IPS DF 4.7 (cell line): ENCODE measurements at regions not wholly inside any gene's neighbourhood (a gene's known extent, or its start where the extent isn't known, plus 50 kb on each side); places are given as distances from the start of the nearest gene placed in this dataset.

Experiments
- DNase-seq: peaks from one replicate; pipeline ENCODE4 v3.0.0-alpha.2; 2013; ENCODE audit warnings: low spot score; ENCODE audit errors: extremely low read depth

DNA sequence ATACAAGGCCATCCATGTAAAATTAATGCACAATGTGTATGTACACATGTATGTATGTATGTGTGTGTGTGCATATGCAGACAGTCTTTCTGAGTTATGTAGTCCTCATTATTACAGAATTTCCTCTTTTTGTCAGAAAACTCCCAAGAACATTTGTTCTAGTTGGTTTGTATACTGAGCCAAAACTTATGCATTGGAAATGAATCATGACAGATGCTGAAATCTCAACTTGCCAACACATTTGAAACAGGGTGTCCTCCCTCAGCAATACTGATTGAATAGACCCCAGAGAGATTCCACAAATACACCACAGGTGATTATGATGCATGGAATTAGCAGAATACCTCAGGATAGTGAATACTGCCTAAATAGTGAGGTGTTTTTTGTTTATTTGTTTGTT lies 472.9 kb upstream of the PCDH15 start:
- DNase-seq, result no peak

DNA sequence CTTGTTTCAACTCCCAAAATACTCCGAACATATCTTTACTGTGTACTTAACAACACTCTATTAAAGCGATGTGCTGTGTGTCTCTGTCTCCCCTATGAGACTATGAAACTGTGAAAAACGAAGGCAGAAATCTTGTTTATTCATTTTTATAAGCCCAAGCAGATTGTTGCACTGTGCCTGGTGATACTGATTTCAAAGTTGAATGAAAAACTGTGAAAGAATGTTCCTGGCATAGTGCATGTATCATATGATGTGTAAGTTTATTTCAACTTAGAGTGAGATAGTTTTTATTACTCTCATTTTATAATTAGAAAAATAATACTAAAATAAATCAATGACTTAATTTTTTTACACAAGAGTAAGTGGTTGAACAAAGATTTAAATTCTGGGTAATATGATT lies 471.9 kb upstream of the PCDH15 start:
- no peak for DNase-seq

DNA sequence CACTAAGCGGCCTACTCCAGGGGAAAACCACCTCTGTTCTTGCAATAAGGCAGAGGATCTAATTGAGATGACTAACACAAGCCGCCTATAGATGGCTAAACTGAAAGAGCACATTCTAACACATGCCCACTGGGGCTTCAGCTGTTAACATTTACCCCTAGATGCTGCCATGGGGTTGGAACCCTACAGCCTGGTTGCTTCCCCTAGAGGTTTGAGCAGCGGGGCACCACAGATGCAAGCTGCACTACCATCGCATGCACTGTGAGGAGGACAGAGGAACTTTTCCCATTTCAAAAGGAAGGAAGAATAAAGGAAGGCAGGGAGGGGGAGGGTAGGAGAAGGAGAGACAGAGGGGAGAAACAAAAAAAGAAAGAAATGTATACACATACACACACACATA lies 465.8 kb upstream of the PCDH15 start:
- DNase-seq, result no peak

DNA sequence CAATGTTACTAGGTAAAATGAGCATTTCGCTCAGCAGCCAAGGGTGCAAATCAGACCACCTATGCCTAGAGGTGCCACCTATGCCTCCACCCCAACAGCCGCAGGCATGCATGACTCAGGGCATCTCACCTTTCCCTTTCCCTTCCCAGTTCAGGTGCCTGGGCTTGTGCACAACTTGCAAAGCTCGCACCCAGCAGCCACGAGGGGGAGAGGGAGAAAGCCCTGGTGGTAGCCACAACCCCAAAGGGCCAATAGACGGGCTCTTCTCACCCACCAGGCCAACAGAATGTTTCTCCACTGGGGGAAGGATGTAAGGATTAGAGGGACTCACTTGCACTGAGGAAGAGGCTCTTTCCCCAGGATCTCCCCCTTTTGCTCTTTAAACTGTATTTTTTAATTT lies 462.3 kb upstream of the PCDH15 start:
- DNase-seq, result no peak

DNA sequence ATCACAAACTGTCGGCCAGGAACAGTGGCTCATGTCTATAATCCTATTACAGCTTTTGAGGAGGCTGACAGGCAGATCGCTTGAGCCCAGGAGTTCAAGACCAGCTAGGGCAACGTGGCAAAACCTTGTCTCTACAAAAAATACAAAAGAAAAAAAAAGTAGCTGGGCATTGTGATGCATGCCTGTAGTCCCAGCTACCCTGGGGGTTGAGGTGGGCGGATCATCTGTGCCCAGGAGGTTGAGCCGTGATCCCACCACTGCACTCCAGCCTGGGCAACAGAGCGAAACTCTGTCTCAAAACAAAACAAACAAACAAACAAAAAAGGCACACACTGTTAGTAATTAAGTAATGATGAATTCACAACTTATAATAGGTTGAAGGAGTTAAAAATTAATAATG lies 441.5 kb upstream of the PCDH15 start:
- no peak for DNase-seq

DNA sequence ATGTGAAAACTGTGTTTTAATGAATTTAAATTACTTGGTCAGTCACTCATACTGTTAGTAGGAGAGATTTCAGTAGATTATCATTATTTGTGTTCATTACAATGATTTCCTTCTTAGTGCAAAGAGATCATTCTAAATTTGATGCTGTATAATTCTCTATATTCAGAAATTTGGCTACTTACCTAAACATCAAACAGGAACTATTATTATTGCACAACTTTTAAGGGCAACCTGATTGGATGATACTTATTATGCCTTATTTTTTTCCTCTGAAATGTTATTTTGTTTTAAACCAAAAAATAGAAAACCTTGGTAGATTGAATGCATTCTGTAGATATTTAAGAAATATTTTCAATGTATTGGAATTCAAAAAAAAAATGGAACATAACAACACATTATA lies 436.4 kb upstream of the PCDH15 start:
- DNase-seq, result no peak

DNA sequence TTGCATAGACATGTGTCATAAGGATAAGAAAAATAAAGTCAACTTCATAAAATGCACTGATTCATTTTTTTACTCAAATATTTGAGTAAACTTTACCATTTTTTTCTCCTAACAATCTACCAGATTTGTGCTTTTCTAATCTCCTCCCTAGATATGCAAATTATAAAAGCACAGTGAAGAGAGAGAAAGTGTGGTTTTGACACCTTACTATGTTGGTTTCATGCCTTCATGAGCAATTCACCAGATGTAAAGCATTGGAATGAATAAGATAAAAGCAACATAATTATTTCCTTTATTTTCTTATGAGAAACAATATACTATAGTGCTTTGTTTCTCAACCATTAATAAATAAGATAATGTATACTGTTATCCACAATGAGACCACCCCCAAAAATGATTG lies 432.5 kb upstream of the PCDH15 start:
- no peak for DNase-seq

DNA sequence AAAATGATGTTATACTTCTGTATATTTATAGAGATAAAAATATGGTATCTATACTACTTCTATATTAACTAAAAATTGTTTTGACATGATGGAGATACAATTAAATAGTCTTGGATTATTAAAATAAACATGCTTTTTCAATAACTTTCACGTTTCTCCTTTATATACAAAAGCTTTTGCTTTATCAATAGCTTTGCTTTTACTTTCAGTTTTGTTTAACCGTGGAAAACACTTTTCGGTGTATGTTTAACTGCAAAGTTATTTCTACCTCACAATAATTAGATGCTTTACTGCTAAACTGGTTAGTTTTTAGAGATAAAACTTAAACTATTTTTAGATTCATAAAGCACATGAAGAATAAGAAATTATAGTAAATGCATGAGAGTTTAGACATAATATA lies 432.1 kb upstream of the PCDH15 start:
- no peak for DNase-seq

DNA sequence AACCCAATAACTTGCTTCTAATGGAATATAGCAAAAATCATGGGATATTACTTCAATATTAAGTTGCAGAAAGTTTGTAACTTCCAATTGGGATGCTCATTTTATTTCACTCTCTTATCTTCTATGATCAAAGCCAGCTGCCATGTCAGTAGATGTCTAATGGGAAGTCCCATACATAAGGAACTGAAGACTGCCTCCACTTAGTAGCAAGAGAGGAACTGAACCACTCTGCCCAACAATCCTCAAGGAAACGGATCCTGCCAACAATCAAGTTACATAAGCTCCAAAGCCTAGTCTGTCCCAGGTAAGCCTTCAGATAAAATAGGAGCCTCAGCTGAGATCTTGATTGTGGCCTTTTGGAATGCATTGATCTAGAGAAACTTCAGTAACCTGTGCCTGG lies 431.5 kb upstream of the PCDH15 start:
- DNase-seq, result no peak

DNA sequence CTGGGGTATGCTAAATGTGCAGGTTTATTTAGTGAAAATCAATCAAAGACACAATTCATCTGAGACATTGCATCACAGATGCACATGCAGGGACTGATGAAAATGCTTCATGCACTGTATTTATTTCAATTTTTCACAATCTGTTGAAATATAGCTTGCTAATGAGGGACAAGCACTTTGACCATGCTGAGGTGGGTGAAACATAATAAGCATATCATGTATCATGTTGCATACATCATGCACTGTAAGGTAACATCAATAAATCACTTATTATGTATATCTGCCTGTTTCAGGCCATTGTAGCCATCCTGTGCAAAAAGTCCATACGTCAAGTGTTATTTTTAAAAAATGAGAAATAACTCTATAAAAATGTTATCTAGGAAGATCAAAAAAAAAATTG lies 426.9 kb upstream of the PCDH15 start:
- DNase-seq, result no peak

DNA sequence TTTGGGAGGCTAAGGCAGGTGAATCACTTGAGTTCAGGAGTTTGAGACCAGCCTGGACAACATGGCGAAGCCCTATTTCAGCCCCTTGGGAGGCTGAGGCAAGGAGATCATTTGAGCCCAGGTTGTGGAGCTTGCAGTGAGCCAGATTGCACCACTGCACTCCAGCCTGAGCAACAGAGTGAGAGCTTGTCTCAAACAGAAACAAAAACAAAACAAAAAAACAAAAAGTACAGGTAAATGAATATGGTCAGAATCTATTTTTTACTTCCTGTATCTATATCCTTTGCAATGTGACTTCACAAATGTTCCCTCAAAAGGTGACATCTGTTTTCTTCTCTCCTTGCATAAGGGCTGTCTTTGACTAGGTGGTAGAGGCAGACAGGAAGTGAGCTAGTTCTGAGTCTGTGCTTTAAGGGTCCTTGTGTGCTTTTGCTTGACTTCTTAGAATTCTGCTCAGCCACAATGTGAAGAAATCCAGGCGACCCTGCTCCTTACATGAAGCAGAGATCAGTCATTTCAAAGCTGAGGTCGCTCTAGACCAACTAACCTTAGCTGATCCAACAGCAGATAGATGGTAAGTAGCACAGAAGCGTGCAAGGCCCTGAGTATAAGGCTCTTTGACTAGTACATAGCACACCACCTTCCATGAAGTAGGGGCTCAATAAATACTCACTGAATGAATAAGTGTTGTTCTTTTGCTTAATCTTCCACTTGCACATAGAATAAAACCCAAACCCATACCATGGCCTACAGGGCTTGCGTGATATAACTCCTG lies 423.2 kb upstream of the PCDH15 start:
- DNase-seq, result no peak

DNA sequence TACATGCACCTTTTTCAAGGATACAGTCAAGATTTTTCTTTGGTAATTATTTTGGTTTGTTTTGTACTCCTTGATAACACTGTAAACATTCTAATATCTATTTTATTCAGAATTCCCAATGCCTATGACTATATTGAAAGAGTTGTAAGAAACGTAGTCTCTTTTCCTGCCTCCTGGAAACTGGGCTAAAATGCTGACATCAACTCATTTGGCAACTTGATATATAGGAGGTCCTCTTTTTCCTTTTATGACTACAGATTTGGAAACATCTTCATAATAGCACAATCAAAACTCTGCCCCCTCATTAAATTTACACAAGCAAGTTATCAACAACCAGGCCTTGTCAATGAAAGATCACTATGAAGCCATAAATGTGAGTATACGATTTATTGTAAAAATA lies 422.3 kb upstream of the PCDH15 start:
- DNase-seq, result no peak

DNA sequence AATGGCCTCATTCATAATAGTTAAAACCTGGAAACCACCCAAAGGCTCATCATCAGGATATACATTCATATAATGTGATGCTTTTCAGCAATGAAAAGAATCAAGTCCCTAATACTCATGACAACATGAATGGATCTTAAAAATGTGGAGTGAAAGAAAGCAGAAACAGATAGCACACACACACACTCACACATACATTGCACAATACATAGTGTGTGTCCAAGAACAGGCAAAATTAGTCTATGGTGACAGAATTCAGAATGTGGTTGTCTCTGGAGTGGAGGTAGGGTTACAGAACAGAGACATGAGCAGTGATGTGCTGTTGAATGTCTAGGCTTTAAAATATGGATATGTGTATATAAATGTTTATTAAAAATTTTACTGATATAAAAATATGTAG lies 419.9 kb upstream of the PCDH15 start:
- no peak for DNase-seq

DNA sequence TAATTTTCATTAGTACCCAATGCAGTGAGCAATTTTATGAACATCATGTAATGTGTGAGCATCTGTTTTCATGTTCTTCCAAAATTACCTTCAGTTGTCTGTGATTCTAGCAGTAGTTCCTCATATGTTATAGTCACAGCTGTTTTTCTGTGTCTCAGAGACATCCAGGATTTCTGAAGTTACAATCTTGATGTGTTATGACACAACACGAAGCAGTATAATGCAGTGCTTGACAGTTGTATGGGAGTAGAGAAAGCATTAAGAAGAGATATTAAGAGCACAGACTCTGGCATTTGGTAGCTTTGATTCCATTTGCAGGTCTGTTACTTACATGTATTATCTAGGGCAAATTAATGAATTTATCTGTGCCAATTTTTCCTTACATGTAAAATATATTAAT lies 414.7 kb upstream of the PCDH15 start:
- no peak for DNase-seq

DNA sequence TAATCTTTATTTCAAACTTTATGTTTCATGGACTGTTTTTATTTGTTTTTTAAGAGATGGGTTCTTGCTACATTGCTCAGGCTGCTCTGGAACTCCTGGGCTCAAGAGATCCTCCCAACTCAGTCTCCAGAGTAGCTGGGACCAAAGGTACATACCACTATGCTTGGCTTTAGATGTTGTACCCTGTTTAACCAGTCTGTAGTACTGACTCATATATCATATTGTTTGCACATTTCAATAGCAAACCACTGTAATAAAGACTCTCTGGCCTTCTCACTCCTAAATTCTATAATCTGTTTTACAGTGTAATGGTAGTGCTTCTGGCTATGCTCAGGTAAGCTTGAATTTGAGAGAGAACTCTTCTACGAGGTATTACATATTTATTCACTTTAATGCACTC lies 413.6 kb upstream of the PCDH15 start:
- DNase-seq, result no peak

DNA sequence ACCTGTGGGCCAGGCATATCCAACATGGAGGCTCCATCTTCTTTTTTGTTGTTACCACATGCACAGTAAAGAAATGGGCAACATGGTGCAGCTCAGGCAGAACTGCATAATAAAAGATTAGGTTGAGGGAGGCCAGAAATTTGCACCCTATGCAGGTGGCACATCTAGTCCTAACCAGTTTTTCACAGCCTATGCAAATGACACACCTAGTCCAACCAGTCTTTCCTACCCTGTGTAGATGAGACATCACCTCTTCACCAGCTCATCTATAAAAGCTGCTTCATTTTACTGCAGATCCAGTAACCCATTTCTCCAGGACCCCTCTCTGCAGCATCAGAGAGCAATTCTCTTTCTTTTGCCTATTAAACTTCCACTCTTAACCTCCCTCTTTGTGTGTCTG lies 411.0 kb upstream of the PCDH15 start:
- DNase-seq, result no peak

DNA sequence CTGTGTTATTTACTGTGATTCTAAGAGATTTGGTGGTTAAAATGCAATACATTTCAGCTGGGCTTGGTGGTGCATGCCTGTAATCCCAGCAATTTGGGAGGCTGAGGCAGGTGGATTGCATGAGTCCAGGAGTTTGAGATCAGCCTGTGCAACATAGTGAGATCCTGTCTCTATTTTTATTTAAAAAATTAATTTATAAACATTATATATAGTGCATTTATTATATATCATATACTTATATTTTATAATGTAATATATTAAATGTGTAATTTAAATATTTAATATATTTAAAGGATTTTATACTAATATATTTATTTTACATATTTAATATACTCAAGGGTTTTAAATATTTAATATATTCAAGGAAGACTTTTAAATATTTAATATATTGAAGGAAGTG lies 402.8 kb upstream of the PCDH15 start:
- DNase-seq, result no peak

DNA sequence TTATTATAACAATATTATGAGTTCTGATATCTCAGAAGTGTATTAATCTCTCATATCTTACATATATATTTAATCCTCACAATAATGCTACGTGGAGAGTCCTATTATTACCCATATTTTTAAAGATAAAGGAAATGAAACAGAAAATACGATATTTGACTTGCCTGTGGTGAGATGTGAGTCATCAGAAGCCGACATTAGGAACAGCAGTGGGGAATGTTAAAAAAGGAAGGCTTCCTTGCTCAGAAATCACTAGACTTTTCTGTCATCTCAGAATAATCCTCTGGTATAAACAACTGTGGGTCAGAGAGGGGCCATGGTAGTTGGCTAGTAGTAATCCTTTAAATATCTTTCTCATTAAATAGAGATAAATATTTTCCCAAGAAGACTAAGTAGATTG lies 402.3 kb upstream of the PCDH15 start:
- DNase-seq, result no peak

DNA sequence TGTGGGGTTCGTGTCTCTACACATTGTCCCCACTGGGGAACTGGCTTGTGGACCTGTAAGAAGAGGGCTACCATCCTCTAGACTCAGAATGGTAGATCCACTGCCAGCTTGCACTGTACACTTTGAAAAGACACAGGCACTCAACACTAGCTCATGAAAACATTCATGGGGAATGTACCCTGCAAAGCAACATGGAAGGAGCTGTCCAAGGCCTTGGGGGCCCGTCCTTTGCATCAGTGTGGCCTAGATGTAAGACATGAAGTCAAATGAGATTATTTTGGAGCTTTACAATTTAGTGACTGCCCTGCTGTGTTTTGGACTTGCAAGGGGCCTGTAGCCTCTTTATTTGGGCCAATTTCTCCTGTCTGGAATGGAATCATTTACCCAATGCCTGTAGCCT lies 399.0 kb upstream of the PCDH15 start:
- DNase-seq, result no peak

DNA sequence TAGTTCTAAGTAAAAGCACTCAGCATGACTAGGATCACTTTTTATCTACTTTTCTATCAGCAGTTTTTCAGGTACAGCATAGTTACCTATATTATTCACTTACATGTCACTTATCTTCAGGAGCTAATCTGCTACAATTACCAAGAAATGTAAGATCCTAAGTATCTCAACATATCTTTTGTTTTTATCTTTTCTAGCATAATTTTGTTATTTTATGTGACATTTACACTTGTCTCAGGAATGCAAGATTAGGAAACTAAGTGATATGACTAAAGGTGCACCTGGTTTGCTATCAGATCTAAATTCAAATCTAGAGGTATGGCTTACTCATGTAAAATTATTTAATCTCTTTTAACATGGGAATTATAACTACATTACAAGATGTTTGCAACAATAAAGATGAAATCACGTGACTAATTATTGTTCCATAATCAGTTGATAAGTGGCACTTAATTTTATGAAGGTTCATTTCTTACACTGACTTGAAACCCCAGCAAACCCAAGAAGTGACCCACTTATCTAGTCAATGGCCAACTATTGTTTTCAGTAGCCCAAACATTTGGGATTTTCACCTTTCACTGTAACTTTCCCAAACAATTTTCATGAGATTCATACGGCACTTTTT lies 390.3 kb upstream of the PCDH15 start:
- DNase-seq, result no peak

DNA sequence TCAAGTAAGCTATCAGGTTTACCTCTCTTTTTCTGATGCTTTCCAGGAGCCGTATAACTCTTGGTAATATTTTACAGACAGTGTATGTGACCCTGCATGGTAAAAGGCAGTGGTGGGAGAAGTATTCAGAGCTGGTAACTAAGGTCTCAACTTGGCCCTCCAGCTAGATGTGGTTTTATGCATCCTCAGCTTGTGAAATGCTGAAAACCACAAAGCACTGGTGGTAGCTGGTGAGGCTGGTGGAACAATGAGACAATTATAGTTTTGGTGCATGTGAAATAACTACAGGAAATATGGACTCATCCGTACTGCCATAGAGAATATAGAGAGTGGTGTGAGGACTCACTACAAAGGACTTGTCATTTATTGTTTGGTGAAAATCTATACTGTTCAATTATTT lies 383.0 kb upstream of the PCDH15 start:
- DNase-seq, result no peak

DNA sequence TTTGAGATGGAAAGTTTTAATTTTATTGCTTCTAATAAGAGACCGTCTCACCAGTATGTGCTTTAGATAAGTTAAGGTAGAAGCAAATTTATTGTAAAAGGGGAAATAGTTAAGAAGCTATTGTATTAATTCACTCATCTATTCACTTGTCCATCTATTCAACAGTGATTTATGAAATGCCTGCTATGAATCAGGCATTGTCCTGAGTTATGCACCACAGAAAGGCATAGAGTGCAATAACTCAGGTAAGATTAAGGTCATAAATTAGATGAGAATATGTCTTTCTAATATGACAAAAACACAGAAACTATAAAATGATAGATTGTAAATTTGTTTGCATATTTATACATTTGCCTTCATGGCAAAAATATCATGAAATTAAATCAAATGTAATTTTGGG lies 379.3 kb upstream of the PCDH15 start:
- no peak for DNase-seq

DNA sequence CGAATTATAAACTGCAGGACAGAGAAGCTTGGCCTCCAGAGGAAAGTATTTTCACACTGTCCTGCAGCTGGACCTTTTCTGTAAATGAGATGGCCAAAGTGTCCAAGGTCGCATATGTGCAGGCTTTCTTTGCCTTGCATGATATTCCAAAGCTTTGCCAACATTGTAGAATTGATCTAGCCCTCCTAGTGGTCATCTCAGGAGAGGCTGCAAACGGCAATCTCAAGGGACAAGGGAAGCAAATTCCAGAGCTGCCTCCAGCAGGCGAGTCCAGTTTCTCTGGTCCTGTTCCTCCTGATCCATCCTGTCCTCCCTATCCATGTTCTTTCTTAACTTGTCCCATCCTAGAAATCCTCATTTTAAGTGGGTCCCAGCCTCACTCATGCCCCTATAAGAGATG lies 373.4 kb upstream of the PCDH15 start:
- no peak for DNase-seq

DNA sequence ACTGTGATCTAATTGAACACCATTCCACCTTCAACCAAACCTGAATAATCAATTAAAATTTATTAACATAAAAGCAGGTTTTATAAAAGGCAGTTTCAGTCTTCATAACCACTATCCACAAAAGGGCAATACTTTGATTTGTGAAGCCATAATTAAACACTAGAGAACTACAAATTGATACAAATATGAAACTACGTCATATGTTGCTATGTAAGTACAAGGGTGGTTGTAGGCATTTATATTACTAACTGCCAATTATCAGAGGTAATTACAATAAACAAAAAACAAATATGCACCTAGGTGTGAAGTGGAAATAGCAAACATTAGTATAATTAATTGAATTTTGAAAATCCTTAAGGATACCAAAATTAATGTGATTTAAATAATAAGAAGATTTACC lies 368.5 kb upstream of the PCDH15 start:
- DNase-seq, result no peak
